GM18526 (cell line): ENCODE measurements at regions not wholly inside any gene's neighbourhood (a gene's known extent, or its start where the extent isn't known, plus 50 kb on each side); places are given as distances from the start of the nearest gene placed in this dataset.

ENCODE experiments used
- POLR2A ChIP-seq: IDR thresholded peaks from 3 replicates; pipeline ENCODE4 v1.6.1; 2011; ENCODE audit not compliant: insufficient read length; ENCODE audit errors: extremely low read depth

GRCh38 chr14:34238610-34239009 lies 223.4 kb downstream of the SPTSSA start:
- no peak for TF ChIP-seq POLR2A

- TF ChIP-seq POLR2A: no peak
Measured at GRCh38 chr14:34237677-34238076, 224.4 kb downstream of the SPTSSA start.

- no peak for TF ChIP-seq POLR2A
Measured at GRCh38 chr14:34237081-34237480, 225.0 kb downstream of the SPTSSA start.

GRCh38 chr14:34235643-34236300 lies 226.3 kb downstream of the SPTSSA start:
- no peak for TF ChIP-seq POLR2A

- TF ChIP-seq POLR2A: no peak
Measured at GRCh38 chr14:34234258-34234657, 227.8 kb downstream of the SPTSSA start.

GRCh38 chr14:34233619-34234018 lies 228.4 kb downstream of the SPTSSA start:
- no peak for TF ChIP-seq POLR2A

GRCh38 chr14:34232790-34233189 lies 229.2 kb downstream of the SPTSSA start:
- no peak for TF ChIP-seq POLR2A

GRCh38 chr14:34231626-34232025 lies 230.4 kb downstream of the SPTSSA start:
- no peak for TF ChIP-seq POLR2A

GRCh38 chr14:34229140-34229539 lies 232.9 kb downstream of the SPTSSA start:
- no peak for TF ChIP-seq POLR2A

GRCh38 chr14:34228650-34228976 lies 233.4 kb downstream of the SPTSSA start:
- TF ChIP-seq POLR2A: no peak

GRCh38 chr14:34227834-34228649 lies 234.0 kb downstream of the SPTSSA start:
- TF ChIP-seq POLR2A: no peak

- TF ChIP-seq POLR2A: no peak
Measured at GRCh38 chr14:34224221-34224620, 237.8 kb downstream of the SPTSSA start.

- no peak for TF ChIP-seq POLR2A
Measured at GRCh38 chr14:34223373-34224148, 238.5 kb downstream of the SPTSSA start.

- no peak for TF ChIP-seq POLR2A
Measured at GRCh38 chr14:34222867-34223266, 239.2 kb downstream of the SPTSSA start.

- no peak for TF ChIP-seq POLR2A
Measured at GRCh38 chr14:34222122-34222521, 239.9 kb downstream of the SPTSSA start.

- no peak for TF ChIP-seq POLR2A
Measured at GRCh38 chr14:34220921-34221320, 241.1 kb downstream of the SPTSSA start.
